ENCODE measurements at regions not wholly inside any gene's neighbourhood (a gene's known extent, or its start where the extent isn't known, plus 50 kb on each side); places are given as distances from the start of the nearest gene placed in this dataset.

DNA sequence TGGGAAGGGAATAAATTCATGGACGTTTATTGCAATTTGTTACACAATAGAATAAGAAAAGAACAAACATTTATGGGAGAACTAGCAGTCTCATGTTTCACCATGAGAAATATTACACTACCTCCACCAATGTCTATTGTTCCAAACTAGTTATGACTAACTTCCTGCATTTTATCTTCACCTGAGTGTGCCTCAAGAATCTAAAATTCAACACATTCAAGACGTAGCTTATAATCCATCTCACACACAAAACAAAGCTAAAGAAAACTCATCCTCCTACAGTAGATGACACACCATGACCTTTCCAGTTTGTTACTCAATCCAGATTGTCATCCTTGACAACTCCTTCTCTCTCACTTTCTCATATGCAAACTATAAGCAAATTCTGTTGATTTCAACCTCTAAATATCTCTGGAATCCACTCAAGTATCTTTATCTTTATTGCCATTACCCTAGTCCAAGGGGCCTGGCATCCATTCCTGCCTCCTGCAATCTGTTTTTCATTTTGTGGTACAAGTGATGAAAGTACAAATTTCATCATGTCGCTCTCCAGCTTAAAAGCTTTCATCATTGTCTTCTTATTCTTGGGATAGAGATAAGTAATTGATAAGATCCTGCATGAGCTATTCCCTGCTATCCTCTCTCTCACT lies 229.9 kb downstream of the NR2F2 start:
- TF ChIP-seq, protein P1, sequence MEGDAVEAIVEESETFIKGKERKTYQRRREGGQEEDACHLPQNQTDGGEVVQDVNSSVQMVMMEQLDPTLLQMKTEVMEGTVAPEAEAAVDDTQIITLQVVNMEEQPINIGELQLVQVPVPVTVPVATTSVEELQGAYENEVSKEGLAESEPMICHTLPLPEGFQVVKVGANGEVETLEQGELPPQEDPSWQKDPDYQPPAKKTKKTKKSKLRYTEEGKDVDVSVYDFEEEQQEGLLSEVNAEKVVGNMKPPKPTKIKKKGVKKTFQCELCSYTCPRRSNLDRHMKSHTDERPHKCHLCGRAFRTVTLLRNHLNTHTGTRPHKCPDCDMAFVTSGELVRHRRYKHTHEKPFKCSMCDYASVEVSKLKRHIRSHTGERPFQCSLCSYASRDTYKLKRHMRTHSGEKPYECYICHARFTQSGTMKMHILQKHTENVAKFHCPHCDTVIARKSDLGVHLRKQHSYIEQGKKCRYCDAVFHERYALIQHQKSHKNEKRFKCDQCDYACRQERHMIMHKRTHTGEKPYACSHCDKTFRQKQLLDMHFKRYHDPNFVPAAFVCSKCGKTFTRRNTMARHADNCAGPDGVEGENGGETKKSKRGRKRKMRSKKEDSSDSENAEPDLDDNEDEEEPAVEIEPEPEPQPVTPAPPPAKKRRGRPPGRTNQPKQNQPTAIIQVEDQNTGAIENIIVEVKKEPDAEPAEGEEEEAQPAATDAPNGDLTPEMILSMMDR (conservative IDR thresholded peaks at IDR 0.05), result no peak
- H3K27ac ChIP-seq, result no peak overlapping the region

DNA sequence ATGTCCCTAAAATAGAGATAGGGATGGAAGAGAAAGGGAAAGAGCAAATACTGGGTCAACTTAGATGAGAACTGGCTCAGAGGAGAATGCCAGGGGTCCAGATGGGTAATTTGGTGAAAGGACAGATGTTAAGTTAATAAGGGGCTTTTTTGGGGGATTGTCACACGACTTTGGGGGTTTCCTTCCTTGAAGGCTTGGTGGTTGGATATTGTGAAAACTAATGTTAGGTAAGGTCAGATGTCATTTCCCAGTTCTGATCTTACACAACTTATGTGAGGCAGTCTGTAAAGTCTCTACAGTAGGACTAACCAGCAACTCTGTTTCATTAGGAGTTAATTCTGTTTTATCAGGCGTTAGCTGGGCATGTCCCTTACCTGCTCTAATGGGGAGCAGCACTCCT lies 231.1 kb downstream of the NR2F2 start:
- TF ChIP-seq, protein P1 (conservative IDR thresholded peaks at IDR 0.05), result no peak
- H3K27ac ChIP-seq, result no peak overlapping the region

GRCh38 chr15:96564546-96564945 lies 234.0 kb downstream of the NR2F2 start:
- TF ChIP-seq, protein P1 (conservative IDR thresholded peaks at IDR 0.05), result no peak
- H3K27ac ChIP-seq, result no peak overlapping the region

DNA sequence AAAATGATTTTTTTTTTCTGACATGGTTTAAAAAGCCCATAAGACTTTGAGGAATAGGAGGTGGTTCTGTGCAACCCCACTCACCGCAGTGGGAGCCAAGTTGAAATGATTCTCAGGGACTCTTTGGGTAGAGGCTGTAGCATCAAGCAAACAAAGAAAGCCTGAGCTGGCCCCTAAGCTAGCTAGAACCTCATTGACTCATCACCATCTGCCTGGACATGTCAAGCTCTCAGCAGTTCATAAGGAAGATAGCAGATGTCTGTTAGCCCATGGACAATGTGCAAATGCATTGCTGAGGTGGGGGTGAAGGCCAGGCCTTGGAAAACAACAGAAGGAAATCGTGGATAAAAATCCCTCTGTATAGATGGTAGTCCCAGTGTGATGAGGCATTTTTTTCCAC lies 234.8 kb downstream of the NR2F2 start:
- TF ChIP-seq, protein P1 (conservative IDR thresholded peaks at IDR 0.05), result no peak
- H3K27ac ChIP-seq, result no peak overlapping the region

- TF ChIP-seq, protein P1 (conservative IDR thresholded peaks at IDR 0.05), result no peak
- H3K27ac ChIP-seq, result no peak overlapping the region
Measured at GRCh38 chr15:96574782-96575181, 244.3 kb downstream of the NR2F2 start.

DNA sequence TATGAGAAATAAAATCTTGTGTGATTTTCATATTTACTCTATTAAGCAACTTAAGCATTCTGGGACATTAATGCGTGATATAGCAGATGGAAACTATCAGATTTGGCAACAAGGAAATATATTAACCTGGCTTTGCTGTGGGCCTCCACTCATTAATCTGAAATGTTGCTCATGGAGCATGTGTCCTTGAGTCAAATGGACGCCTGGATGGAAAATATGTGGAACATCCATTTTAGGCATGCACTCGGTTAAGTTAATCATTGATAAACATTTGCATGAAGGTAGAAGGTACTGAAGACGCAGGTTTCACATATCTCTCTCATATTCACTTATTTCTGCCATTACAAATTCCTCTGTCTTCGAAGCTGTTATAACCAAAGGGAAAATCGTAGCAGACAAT lies 246.1 kb downstream of the NR2F2 start:
- TF ChIP-seq, protein P1 (conservative IDR thresholded peaks at IDR 0.05), result no peak
- no peak overlapping the region for H3K27ac ChIP-seq

DNA sequence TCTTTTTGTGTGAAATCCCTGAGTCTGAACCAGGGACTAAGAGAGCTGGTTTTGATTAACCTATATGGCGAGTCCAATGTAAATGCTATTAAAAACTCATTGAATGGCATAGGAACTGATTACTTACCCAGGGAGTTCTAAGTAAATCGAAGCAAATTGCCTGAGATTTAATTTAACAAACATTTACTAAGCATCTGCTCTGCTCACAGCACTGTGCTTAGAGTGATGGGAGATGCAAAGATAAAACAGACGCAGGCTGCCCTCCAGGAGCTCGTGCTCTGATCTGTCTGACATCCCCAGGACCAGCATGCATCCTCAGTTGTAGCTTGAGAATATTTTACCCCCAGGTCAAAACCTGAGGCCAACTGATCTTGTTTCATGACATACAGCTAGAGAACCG lies 247.9 kb downstream of the NR2F2 start:
- TF ChIP-seq, protein P1 (conservative IDR thresholded peaks at IDR 0.05), result no peak
- no peak overlapping the region for H3K27ac ChIP-seq
